GM19468 (cell line): ENCODE measurements at regions not wholly inside any gene's neighbourhood (a gene's known extent, or its start where the extent isn't known, plus 50 kb on each side); places are given as distances from the start of the nearest gene placed in this dataset.

ENCODE experiments used
- ATAC-seq: cut with Tn5 transposase; IDR thresholded peaks from one replicate; pipeline ENCODE4 v1.9.1; 2021; ENCODE audit warnings: mild to moderate bottlenecking, moderate library complexity, moderate number of reproducible peaks; ENCODE audit not compliant: unreplicated experiment; ENCODE audit errors: extremely low read depth

DNA sequence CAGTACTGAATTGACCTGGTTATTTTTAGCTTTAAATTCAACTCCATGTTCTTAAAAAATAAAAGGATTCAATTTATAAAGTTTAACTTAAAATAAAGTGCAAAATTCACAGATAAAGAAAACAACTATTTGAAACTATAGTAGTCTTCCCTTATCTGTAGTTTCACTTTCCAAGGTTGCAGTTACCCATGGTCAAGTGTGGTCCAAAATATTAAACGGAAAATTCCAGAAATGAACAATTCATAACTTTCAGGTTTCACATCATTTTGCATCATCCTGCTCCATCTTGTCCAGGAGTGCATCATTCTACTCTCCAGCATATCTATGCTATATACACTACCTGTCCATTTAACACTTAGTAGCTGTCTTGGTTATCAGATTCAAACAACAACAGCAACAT lies 54.5 kb upstream of the ZNF804A start:
- ATAC-seq = no peak
